GM23338 (cell line): ENCODE measurements at regions not wholly inside any gene's neighbourhood (a gene's known extent, or its start where the extent isn't known, plus 50 kb on each side); places are given as distances from the start of the nearest gene placed in this dataset.

Experiments
- ATAC-seq: fragments of 200-7000 bp; cut with Tn5 transposase; 3 replicates; pipeline ENCODE4 v1.9.1; 2020
- DNase-seq: peaks from one replicate; pipeline ENCODE4 v3.0.0-alpha.2; 2015; ENCODE audit warnings: low spot score
- H2AFZ ChIP-seq: fragments of 200-600 bp; sonication (generic); 2 replicates; pipeline ENCODE4 v1.8.0; 2016; ENCODE audit warnings: antibody characterized with exemption, mild to moderate bottlenecking, moderate library complexity
- H3F3A ChIP-seq: fragments of 200-600 bp; sonication (generic); replicated peaks from 2 replicates; pipeline ENCODE4 v1.8.0; 2017; ENCODE audit warnings: antibody characterized with exemption, mixed run types, low read depth
- H3K27ac ChIP-seq: fragments of 200-600 bp; sonication (generic); 2 replicates; pipeline ENCODE4 v1.6.1; 2016; ENCODE audit warnings: low read depth
- H3K27me3 ChIP-seq: fragments of 200-600 bp; sonication (generic); 2 replicates; pipeline ENCODE4 v1.8.0; 2016; ENCODE audit warnings: mild to moderate bottlenecking, mixed run types, moderate library complexity; ENCODE audit not compliant: insufficient read depth
- H3K36me3 ChIP-seq: fragments of 200-600 bp; sonication (generic); 2 replicates; pipeline ENCODE4 v1.8.0; 2016; ENCODE audit warnings: mild to moderate bottlenecking; ENCODE audit not compliant: insufficient read depth
- H3K4me1 ChIP-seq: fragments of 200-600 bp; sonication (generic); 2 replicates; pipeline ENCODE4 v1.8.0; 2016; ENCODE audit warnings: mild to moderate bottlenecking, moderate library complexity; ENCODE audit not compliant: insufficient read depth
- H3K4me2 ChIP-seq: fragments of 200-600 bp; sonication (generic); 2 replicates; pipeline ENCODE4 v1.7.1; 2017; ENCODE audit warnings: mixed run types
- H3K4me3 ChIP-seq: fragments of 200-600 bp; sonication (generic); 2 replicates; pipeline ENCODE4 v1.6.1; 2016; ENCODE audit warnings: mixed run types
- H3K79me2 ChIP-seq: fragments of 200-600 bp; sonication (generic); replicated peaks from 2 replicates; pipeline ENCODE4 v1.8.0; 2017; ENCODE audit warnings: mild to moderate bottlenecking; ENCODE audit not compliant: insufficient read depth
- H3K9me2 ChIP-seq: fragments of 200-600 bp; sonication (generic); 2 replicates; pipeline ENCODE4 v1.8.0; 2017; ENCODE audit not compliant: insufficient read depth
- H4K20me1 ChIP-seq: fragments of 200-600 bp; sonication (generic); replicated peaks from 2 replicates; pipeline ENCODE4 v1.8.0; 2017; ENCODE audit warnings: mild to moderate bottlenecking; ENCODE audit not compliant: insufficient read depth
- H3K27ac Mint-ChIP-seq: 2 replicates; pipeline ENCODE4 v1.8.0; 2020; ENCODE audit warnings: inconsistent platforms, mild to moderate bottlenecking, moderate library complexity, mixed read lengths
- H3K27me3 Mint-ChIP-seq: 3 replicates; pipeline ENCODE4 v1.8.0; 2022; ENCODE audit warnings: low read depth, mild to moderate bottlenecking, moderate library complexity, mixed read lengths, inconsistent platforms; ENCODE audit not compliant: insufficient read depth, poor library complexity
- H3K36me3 Mint-ChIP-seq: 3 replicates; pipeline ENCODE4 v1.8.0; 2021; ENCODE audit warnings: low read depth, mild to moderate bottlenecking, inconsistent platforms, moderate library complexity, mixed read lengths
- H3K4me1 Mint-ChIP-seq: 3 replicates; pipeline ENCODE4 v1.8.0; 2020; ENCODE audit warnings: mild to moderate bottlenecking, inconsistent platforms, mixed read lengths
- H3K4me3 Mint-ChIP-seq: 3 replicates; pipeline ENCODE4 v1.8.0; 2021; ENCODE audit warnings: moderate library complexity, mild to moderate bottlenecking, inconsistent platforms, mixed read lengths
- H3K9me3 Mint-ChIP-seq: 3 replicates; pipeline ENCODE4 v1.8.0; 2020; ENCODE audit warnings: moderate library complexity, mild to moderate bottlenecking, inconsistent platforms, mixed read lengths
- CREB1 ChIP-seq: fragments of 250-450 bp; sonication (Bioruptor Pico); IDR thresholded peaks from 2 replicates; pipeline ENCODE4 v1.5.0; 2020; ENCODE audit warnings: low read depth, mild to moderate bottlenecking, moderate library complexity
- CTCF ChIP-seq, 2 experiments: fragments of 200-600 bp in 1 of 2; sonication (generic) in 1 of 2; conservative IDR thresholded peaks; 2 replicates each; pipeline versions ENCODE4 v1.5.1 to v1.6.1; 2016 to 2017; ENCODE audit warnings: antibody characterized with exemption in 2 of 2, low read depth in 2 of 2, mild to moderate bottlenecking in 2 of 2, moderate library complexity in 1 of 2
- EZH2phosphoT487 ChIP-seq: fragments of 200-600 bp; sonication (generic); IDR thresholded peaks from one replicate; pipeline ENCODE4 v1.8.1; 2018; ENCODE audit warnings: antibody characterized with exemption; ENCODE audit not compliant: unreplicated experiment
- JUNB ChIP-seq: IDR thresholded peaks from one replicate; pipeline ENCODE4 v1.6.1; 2016; ENCODE audit warnings: antibody characterized with exemption; ENCODE audit not compliant: unreplicated experiment
- NANOG ChIP-seq: IDR thresholded peaks from 2 replicates; pipeline ENCODE4 v1.6.1; 2016; ENCODE audit warnings: antibody characterized with exemption, borderline replicate concordance
- POLR2AphosphoS5 ChIP-seq: IDR thresholded peaks from 2 replicates; pipeline ENCODE4 v1.6.1; 2016; ENCODE audit warnings: antibody characterized with exemption, low read depth
- REST ChIP-seq: IDR thresholded peaks from one replicate; pipeline ENCODE4 v1.6.1; 2018; ENCODE audit warnings: antibody characterized with exemption; ENCODE audit not compliant: unreplicated experiment
- STAT1 ChIP-seq: IDR thresholded peaks from one replicate; pipeline ENCODE4 v1.6.1; 2016; ENCODE audit warnings: antibody characterized with exemption; ENCODE audit not compliant: unreplicated experiment
- ZNF114 ChIP-seq: fragments of 250-450 bp; sonication (Bioruptor Pico); IDR thresholded peaks from 2 replicates; pipeline ENCODE4 v1.5.0; 2020; ENCODE audit warnings: mild to moderate bottlenecking, moderate library complexity
- ZNF331 ChIP-seq: fragments of 250-450 bp; sonication (Bioruptor Pico); IDR thresholded peaks from 2 replicates; pipeline ENCODE4 v1.5.0; 2020; ENCODE audit warnings: low read depth, mild to moderate bottlenecking, moderate library complexity

- TF ChIP-seq ZNF331 (CRISPR knock-in tag) = no peak
- TF ChIP-seq ZNF114 (CRISPR knock-in tag) = no peak
- peaks cover 2% of the 10 kb centered on the region for H3K4me1 Mint-ChIP-seq
- no peak overlapping the region for H2AFZ ChIP-seq
- H3K9me3 Mint-ChIP-seq = peaks cover 7% of the 10 kb centered on the region
- DNase-seq = no peak
- no peak overlapping the region for H3K4me2 ChIP-seq
- no peaks in the 10 kb centered on the region for H3K79me2 ChIP-seq
- H3K4me3 ChIP-seq = no peak overlapping the region
- no peaks in the 10 kb centered on the region for H3F3A ChIP-seq
- no peak overlapping the region for H3K27ac Mint-ChIP-seq
- no peaks in the 10 kb centered on the region for H3K36me3 ChIP-seq
- no peaks in the 10 kb centered on the region for H3K27me3 Mint-ChIP-seq
- no peaks in the 10 kb centered on the region; the same call in 2 of the 3 replicates for H3K36me3 Mint-ChIP-seq
- peaks cover 10% of the 10 kb centered on the region for H3K4me1 ChIP-seq
- H3K9me2 ChIP-seq = no peaks in the 10 kb centered on the region
- H4K20me1 ChIP-seq = no peaks in the 10 kb centered on the region
- H3K4me3 Mint-ChIP-seq = no peak overlapping the region
- no peak for ATAC-seq
- H3K27me3 ChIP-seq = no peaks in the 10 kb centered on the region
- no peak overlapping the region for H3K27ac ChIP-seq
Observed at GRCh38 chr3:163776743-163777142, 1301.6 kb downstream of the SI start.

- Mint-ChIP-seq H3K4me3 (no peak overlapping the region), H3K27me3 (no peaks in the 10 kb centered on the region), H3K27ac (no peak overlapping the region), H3K4me1 (peaks cover 2% of the 10 kb centered on the region; the same call in 2 of the 3 replicates), H3K36me3 (no peaks in the 10 kb centered on the region; the same call in 2 of the 3 replicates), H3K9me3 (peaks cover 10% of the 10 kb centered on the region)
- Histone ChIP-seq H2AFZ (no peak overlapping the region; the same call in 1 of the 2 replicates), H3K4me2 (no peak overlapping the region), H3K27ac (no peak overlapping the region), H4K20me1 (no peaks in the 10 kb centered on the region), H3K36me3 (no peaks in the 10 kb centered on the region), H3K4me3 (no peak overlapping the region), H3F3A (no peaks in the 10 kb centered on the region), H3K4me1 (peaks cover 10% of the 10 kb centered on the region; the same call in 1 of the 2 replicates), H3K79me2 (no peaks in the 10 kb centered on the region), H3K27me3 (no peaks in the 10 kb centered on the region), H3K9me2 (0 out of 2 replicates have a peak, but pooled peaks cover 3% of the 10 kb centered on the region)
- no peak for DNase-seq
- ATAC-seq = no peak
- no peak for TF ChIP-seq CREB1 (CRISPR knock-in tag)
- no peak for TF ChIP-seq STAT1
- no peak for TF ChIP-seq ZNF331 (CRISPR knock-in tag)
- TF ChIP-seq POLR2AphosphoS5 = no peak
- no peak for TF ChIP-seq EZH2phosphoT487
- TF ChIP-seq NANOG = no peak
- no peak for TF ChIP-seq CTCF (conservative IDR thresholded peaks at IDR 0.05; ENCODE audit: low read depth in 2 of 2)
- no peak for TF ChIP-seq REST
- no peak for TF ChIP-seq JUNB
Observed at GRCh38 chr3:163773136-163773535, 1305.2 kb downstream of the SI start.
